C4-2B (cell line): ENCODE measurements at regions not wholly inside any gene's neighbourhood (a gene's known extent, or its start where the extent isn't known, plus 50 kb on each side); places are given as distances from the start of the nearest gene placed in this dataset.

Experiments used
- ZFX ChIP-seq: fragments of 450-650 bp; IDR thresholded peaks from 2 replicates; pipeline ENCODE4 v1.6.1; 2017
- TF ChIP-seq, protein P1 (sequence below): fragments of 450-650 bp; conservative IDR thresholded peaks from 2 replicates; pipeline ENCODE4 v1.5.1; 2017; ENCODE audit warnings: mild to moderate bottlenecking

DNA sequence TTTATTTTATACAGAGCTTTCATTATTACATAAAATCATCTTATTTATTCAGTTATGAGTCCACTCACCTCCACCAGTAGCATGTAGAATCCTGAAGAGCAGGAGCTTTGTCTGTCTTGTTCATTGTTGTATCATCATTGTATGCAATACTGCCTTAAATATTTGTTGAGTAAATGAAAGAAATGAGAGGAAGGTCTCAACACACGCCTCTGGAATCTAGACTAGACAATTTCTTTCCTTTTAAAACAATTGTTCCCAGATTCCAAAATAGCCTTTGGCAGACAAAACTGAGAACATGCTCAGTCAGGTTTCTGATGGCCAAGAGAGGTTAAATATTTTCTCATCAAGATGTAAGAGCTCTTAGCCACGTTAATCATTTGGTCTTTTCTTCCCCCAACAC is 173.1 kb upstream of the AGR3 start:
- TF ChIP-seq ZFX, result no peak
- TF ChIP-seq, protein P1, sequence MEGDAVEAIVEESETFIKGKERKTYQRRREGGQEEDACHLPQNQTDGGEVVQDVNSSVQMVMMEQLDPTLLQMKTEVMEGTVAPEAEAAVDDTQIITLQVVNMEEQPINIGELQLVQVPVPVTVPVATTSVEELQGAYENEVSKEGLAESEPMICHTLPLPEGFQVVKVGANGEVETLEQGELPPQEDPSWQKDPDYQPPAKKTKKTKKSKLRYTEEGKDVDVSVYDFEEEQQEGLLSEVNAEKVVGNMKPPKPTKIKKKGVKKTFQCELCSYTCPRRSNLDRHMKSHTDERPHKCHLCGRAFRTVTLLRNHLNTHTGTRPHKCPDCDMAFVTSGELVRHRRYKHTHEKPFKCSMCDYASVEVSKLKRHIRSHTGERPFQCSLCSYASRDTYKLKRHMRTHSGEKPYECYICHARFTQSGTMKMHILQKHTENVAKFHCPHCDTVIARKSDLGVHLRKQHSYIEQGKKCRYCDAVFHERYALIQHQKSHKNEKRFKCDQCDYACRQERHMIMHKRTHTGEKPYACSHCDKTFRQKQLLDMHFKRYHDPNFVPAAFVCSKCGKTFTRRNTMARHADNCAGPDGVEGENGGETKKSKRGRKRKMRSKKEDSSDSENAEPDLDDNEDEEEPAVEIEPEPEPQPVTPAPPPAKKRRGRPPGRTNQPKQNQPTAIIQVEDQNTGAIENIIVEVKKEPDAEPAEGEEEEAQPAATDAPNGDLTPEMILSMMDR, result no peak
